Activated CD4-positive, alpha-beta T cell treated with anti-CD3 and anti-CD28 coated beads, Interleukin-2, Interleukin-4, amounts not matched to agents 100 ng/mL and 50 ng/mL, durations not matched to agents 16 hours and 8 hours (primary cell): ENCODE measurements at regions not wholly inside any gene's neighbourhood (a gene's known extent, or its start where the extent isn't known, plus 50 kb on each side); places are given as distances from the start of the nearest gene placed in this dataset.
"Not testable (repeated sequence)": the region's sequence is repeated elsewhere in the genome, so short reads cannot be mapped to it uniquely, and the experiment has no call there.

ENCODE experiments used
- DNase-seq: peaks from one replicate; pipeline ENCODE4 v3.0.0-alpha.2; 2020; ENCODE audit warnings: low spot score

DNA sequence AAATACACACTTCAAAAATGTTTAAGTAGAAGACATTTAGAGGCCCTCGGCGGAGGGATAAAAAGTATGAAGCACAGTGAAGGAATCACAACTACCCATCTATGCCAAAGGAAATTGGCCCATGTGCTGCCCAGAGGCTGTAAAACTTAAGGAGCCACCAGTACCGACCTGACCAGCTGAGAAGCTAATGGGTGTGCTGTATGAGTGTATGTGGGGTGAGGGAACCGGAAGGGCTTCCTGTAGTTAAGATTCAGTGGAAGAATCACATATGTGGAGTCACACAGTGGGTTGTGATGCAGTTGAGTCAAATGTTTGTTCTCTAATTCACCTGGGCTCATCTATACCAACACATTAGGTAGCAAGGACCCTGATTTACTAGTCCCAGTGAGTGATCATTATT is 516.0 kb upstream of the IL12A start:
- DNase-seq: no peak

DNA sequence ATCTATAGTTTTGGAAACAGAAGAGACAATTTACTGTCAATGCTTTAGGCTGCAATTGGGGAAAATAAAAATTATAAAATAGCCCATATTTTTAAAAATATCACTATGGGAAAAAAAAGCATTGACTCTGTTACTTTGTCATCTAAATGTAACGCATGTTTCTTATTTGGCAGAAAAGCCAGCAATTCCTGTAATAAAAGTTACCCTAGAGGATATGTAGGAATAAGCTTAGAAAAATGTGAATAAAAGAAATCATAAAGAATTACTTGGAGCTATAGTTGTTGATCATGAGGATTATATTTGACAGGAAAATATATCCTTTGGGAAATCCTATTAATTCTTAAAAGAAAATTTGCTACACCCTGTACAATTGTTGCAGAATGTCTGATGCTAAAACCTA is 515.4 kb upstream of the IL12A start:
- no peak for DNase-seq

DNA sequence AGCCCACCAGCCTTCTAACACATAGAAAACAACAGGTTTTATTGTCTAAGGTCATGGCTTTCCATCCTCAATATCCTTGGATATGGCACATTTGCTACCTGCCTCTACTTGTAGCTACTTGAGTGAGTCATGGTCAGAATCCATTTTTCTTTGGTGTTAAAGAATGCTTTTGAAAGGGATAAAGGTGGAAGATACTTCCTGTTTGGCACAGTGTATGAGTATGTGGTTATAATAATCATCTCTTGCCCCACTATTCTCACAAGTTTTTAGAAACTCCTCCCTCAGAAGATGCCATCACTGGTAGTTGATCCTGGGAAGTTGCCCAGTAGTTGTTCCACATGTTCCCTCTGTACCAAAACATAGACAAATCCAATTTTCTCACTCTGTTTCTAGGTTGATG is 508.6 kb upstream of the IL12A start:
- DNase-seq: no peak

DNA sequence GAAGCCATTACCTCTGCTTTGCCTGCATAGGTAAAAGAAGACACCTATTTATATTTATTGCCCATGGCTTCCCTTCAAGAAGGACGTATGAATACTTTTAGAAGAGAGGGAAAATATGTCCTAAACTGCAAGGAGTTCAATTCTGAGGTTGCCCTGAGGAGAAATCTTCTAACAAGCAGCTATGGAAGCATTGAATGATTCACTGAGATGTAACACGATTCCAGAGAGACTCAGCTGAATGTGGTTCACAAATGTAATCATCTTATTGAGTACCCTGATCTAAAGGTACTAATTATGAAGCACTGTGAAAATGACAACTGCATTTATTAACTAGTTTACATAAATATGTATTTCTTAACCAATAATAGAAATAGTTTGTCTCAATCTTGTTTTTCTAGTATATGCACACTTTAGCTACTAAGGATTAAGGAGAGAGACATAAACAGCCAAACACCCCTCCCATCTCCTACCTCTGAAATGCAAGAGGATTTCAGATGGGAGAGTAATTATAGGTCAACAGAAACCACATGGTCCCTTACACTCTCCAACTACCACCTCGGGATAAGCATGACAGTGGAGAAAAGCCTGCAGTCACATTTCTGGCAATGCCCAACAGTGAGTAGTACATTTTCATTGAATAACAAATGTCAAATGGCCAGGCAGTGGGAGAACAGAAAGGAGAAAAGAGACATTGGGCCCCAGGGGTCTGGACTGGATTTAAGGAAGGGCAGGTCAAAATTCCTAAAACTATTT is 506.2 kb upstream of the IL12A start:
- no peak for DNase-seq

DNA sequence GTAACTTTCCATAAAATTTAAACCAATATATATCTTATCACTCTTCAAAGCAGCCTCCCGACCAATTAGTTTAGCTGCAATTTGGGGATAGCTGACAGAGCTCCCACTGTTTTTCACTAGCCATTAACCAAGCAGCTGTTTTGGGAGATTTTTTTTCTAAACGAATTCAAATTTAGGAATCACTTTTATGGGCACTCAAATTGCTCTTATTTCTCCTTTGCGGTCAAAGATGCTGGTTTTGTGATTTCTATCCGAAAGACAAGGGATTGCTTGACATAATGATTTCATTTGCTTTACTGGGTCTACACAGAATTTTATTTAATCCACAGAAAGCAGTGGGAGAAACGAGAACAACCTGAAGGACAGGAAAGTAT is 505.7 kb upstream of the IL12A start:
- DNase-seq: no peak

DNA sequence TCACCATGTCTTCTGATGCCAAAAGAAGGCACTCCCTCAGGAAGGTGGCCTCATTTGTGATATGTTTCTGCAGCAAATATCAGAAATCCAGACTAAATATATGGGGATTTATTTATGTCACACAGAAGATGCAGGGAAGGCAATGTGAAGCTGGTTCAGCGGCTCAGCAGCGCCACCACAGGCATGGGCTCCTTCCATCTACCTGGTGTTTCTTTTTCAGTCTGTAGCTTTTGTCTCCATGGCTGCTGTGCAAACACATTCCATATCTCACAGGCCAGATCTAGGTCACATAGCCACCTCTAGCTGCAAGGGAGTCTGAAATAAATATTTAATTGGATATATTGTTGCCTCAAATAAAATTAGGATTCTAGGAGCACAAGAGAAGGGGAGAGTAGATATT is 502.1 kb upstream of the IL12A start:
- DNase-seq: no peak

DNA sequence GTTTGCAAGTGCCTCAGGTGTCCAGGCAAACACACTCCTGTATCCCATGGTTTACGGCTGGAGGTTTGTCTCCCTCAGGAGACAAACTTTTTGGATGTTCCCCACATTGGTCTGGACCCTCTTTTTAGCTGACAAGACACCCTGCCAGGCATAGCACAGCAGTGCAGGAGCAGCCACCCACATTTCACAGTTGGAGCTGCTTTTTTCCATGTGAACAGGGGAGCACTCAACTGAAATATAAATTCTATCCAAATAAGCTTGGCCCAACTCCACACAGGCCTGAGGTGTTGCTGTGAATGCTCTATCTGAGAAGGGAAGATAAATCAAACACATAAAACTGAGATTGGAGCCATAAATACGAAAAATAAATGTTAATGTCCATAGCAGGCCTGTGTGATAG is 501.3 kb upstream of the IL12A start:
- no peak for DNase-seq

DNA sequence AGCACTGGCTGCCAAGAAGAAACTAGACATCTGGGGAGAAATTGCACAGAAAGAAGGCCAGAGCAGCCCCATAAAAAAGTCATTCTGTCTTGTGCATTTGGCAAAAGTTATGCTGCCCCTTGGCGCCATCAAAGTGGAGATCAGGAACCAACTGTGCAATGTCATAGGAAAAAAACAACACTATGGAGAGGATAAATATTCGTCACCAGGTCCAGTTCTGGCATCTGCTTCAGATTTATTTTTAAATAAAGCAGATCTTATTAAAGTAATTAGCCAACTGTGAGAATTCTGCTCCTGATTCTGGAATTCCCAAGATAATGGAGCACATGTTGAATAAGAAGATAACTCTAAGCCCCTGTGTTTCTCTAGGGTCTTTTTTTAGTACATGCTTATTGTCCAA is 500.0 kb upstream of the IL12A start:
- DNase-seq: no peak

DNA sequence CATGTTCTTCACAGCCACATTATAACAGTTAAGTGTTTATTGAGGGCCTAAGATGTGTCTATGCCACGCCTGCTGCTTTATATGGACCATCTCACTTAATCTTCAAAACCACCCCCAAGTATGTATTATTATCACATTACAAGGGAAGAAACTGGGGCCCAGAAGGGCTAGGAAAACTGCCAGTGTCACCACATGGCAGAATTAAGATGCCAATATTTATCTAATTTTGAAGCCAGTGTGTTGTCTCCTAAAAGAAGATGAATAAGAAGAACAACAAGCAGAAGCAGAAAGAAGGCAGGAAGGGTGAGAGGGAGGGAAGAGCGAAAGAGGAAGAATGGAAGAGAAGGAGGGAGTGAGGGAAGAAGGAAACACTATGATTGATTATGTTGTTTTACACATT is 491.3 kb upstream of the IL12A start:
- no peak for DNase-seq

DNA sequence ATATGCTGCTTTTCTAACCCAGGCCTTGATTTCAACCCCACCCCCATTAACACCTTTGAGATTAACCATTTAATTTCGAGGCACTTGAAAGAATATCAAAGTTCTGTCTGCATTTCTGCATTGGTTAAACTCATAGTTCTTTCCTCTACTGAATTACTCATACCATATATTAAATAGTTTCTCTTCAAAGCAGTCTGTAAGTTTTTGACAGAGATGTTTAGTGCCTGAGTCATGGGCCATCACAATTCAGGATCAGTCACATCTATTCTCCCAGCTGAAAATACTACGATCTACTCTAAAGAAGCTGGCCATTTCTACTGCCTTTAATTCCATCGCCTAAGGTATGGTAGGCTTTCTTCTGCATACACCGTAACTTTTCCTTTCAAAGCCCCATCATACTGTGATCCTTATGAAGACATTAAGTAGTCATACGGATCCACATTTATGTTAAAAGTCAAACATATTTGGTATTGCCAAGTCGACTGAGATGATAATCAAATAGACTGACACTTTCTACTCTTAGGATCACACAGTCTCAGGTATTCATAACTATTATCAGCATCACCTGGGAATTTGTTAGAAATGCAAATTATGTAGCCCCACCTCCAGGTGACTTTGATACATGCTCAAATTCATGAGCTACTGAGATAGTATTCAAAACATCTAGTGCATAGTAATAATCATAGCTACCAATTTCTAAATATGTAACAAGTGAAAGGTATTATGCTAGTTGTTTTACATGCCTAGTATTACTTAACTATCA is 489.4 kb upstream of the IL12A start:
- no peak for DNase-seq

DNA sequence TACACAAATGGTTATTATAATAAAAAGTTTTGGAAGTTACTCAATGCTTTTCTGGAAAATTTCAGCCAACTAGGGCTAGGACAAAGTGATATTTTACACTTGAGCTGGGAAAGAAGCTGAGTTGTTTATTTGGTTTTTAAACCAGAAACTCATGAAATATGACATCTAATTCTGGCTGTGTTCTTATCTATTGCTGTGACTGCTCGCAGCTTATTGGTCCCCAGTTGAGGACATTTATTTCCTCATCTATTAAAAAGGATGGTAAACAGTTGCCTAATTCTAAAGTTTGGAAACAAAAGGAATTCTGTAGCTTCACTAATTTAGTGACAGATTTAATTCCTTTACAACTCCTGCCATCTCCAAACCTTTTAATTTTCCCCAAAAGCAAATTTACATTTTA is 487.6 kb upstream of the IL12A start:
- no peak for DNase-seq

DNA sequence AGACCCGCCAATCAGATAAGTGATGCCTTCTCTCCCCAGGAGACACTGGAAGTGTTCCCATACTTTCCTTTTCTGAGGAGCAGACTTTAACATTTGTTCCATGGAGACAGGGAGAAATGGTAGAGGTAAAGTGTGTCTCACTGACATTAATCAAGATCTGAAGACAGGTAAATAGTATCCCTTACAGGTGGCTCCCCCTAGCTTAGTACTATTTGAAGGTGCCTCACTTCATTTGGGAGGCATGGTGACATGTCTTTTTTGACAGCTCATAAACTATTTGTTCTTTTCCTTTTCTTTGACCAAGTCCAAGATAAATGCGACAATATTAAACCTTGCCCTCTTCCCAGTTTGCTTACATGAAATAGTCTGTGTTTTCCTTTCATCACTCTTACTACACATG is 485.6 kb upstream of the IL12A start:
- DNase-seq: no peak

DNA sequence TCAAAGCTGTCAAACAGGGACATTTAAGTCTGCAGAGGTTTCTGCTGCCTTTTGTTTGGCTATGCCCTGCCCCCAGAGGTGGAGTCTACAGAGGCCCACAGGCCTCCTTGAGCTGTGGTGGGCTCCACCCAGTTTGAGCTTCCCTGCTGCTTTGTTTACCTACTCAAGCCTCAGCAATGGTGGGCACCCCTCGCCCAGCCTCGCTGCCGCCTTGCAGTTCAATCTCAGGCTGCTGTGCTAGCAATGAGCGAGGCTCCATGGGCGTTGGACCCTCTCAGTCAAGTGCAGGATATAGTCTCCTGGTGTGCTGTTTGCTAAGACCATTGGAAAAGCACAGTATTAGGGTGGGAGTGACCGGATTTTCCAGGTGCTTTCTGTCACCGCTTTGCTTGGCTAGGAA is 477.6 kb upstream of the IL12A start:
- not testable (repeated sequence) for DNase-seq

DNA sequence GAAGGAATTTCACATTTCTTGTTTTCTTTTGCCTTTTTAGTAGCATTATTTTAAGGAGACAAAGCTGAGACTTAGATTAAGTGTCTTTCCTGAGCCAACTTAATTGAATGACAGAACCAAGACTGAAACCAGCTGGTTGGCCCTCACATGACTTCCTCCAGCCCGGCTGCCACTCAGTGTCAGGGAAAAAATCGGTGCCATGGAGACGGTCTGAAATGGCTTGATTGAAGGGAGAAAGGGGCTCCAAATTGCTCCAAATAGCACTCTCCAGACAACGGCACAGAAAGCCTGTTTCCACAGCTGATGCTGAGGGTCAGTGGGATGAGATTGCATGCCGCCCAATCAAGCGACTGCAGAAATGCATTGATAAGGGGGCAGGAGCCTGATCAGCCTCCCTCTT is 475.2 kb upstream of the IL12A start:
- DNase-seq: no peak

DNA sequence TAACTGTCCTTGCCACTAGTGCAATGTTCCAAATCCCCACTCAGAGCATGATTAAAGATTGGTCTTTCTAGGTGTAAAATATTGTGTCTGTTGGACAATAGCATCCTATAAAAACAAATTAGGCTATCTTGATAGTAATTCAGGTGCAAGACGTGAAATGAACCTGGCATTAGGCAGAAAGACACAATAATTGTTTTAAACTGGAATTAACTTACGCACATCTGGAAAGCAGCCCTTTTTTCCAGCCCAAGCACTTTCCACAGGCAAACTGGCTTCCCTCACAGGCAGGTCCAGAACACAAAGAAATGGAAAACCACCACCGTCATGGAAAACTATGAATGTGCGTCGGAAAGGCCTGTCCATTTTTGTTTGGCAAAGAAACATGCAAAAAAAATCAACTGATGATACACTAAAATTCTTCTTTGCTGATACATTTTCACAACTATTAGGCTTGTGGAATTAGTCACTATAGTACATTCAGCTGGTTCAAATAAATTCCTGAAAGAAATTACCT is 474.7 kb upstream of the IL12A start:
- no peak for DNase-seq

DNA sequence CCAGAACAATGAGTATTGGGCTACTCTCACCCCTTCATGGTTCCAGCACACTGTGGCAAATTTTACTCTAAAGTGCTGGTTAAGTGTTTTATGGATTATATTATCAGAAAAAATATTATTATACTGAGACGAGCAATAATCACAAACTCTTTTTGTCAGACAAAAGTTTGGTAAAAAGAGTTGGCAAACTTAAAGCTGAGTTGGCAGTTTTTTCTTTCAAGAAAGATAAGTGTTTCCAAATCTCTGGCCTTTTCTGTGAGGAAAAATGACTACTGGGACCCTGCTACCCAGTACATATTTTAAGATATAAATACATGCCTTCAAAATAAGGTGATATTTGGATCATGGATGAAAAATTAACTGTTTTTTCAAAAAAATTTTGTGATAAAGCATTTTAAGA is 471.5 kb upstream of the IL12A start:
- no peak for DNase-seq

DNA sequence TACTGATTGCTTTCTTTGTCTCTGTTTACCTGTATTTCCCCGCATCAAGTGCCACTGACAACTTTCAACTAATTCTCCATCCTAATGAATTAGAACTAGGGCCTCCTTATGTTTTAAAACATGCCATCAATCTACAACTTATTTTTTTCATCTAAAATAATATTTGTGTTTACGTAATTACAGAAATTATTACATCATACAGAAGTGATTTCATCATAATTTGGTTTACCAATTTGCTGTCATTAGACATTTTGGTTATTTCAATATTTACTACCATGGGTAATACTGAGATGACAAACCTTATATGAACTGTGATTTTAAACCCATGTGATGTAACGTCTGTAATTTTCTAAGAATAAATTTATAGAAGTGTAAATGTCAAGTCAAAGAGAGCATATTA is 468.0 kb upstream of the IL12A start:
- no peak for DNase-seq

DNA sequence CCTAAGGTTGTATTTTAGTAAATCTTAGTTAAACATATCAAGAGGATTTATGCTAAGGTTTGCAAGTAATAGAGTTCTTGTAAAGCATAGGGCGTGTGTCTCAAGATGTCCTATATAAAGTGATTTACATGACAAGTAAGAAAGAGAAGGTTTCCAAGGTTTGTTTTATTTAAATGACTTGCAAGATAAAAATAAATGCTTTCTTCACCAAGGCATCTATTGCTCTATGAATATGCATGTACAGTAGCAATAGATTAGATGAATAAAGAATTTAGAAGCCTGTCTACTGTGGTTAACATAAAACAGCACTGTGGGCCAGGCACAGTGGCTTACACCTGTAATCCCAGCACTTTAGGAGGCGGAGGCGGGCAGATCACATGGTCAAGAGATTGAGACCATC is 466.4 kb upstream of the IL12A start:
- DNase-seq: no peak

DNA sequence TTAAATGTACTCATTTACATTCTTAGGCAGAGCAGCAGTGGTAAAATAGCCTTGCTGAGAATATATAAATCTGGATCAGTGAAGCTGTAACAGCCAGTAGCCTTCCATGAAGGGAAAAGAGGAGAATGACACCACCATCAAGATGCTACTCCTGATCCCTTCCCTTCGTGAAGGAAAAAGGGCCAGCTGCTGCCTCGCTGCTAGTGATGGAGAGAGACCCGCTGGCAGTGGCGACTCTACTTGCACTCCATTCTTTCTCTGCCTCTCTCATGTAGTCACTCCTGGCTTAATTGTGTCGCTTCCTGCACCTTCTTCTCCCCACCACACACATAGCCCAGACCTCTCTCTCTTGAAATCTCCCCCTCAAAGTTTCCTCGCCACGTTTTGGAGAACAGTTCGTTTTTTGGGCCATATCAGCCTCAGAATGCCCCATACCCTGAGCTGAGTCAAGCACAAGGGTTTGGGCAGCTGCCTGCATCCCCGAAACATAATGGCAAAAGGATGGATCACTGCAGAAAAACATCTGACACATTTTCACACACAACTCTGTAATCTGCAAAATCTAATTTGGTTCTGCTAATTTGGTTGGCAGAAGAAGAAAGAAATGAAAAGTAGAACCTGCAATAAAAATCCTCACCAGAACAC is 460.3 kb upstream of the IL12A start:
- no peak for DNase-seq

DNA sequence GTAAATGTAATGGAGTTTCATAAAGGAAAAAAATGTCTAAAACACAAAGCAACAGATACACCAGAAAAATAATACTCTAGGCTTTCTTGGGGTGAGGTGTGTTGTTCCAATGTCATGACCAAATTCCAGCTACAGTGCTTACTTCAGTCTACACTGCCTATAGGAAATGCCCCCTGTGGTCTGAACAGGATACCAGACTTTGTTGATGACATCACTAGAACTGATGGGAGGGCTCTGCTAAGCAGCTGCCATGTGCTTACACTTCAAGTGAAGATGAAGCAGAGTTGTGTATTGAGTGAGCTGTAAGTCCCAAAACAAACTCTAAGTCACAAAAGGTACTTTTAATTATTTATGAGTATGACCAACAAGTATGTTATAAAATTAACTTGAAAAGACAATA is 456.1 kb upstream of the IL12A start:
- DNase-seq: no peak

DNA sequence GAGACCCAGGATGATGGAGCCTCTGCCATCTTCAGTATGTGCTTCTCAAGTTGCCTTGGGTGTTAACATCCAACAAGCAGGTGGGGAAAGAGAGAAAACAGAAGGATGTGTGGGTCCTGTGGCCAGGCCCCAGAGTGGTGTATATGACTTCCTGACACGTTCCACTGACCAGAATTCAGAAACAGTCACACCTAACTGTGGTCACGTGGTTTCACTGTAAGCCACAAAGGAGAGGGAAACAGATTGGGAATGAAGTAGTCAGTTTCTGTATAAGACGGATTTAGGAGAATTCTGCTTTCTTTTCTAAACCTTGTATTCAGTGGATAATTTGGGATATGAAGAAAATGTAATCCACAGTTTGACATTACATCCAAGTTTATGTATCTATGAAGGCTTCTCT is 454.1 kb upstream of the IL12A start:
- DNase-seq: no peak

DNA sequence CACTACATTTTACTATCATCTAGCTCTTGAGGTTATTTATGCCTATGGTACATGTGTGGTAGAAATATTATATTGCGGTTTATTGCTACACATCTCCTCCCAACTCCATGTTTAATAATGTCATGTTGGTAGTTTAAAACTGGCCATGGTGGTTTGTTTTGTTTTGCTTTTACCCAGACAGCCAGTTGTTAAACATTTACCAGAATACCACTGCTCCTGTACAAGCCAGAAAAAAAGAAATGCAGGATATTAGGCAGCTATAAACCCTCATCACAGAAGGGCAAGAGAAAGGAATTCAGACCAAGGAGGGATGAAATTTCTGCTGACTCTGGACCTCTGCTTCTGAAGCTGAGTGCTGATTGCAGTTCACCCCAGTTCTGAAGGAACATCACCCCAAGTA is 451.8 kb upstream of the IL12A start:
- no peak for DNase-seq

DNA sequence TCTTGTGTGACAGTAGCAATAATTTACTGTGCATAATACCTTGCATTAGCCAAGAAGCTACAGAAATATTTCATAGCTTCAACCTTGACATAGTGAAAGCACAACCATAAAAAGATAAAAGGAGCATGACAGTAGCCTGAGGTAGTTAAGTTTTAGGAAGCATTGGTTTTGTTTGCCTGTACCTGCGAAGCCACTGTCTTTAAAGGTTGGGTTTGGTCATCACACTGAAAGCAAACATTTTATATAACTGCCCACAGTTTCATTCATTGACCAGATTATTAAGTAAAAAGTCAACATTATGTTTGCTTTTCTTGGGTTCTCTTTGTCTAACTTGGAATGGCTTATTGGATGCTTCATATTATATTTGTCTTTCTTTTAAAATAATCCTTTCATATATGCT is 450.1 kb upstream of the IL12A start:
- no peak for DNase-seq
